H9 (cell line): ENCODE measurements at regions not wholly inside any gene's neighbourhood (a gene's known extent, or its start where the extent isn't known, plus 50 kb on each side); places are given as distances from the start of the nearest gene placed in this dataset.

ENCODE experiments used
- DNase-seq: peaks from one replicate; pipeline ENCODE4 v3.0.0-alpha.2; 2017
- H2AFZ ChIP-seq: one replicate; pipeline ENCODE4 v1.6.1; 2013; ENCODE audit warnings: mild to moderate bottlenecking, low read length, control low read depth, moderate library complexity
- H2AK5ac ChIP-seq: 2 replicates; pipeline ENCODE4 v1.6.1; 2013; ENCODE audit warnings: low read length, control low read depth, mixed read lengths; ENCODE audit not compliant: insufficient read length
- H2BK120ac ChIP-seq: one replicate; pipeline ENCODE4 v1.6.1; 2013; ENCODE audit warnings: low read depth, mild to moderate bottlenecking, low read length, control low read depth, inconsistent platforms; ENCODE audit not compliant: poor library complexity, severe bottlenecking
- H2BK12ac ChIP-seq: 2 replicates; pipeline ENCODE4 v1.6.1; 2013; ENCODE audit warnings: low read length, control low read depth, mixed read lengths, low read depth; ENCODE audit not compliant: insufficient read length
- H2BK15ac ChIP-seq: 2 replicates; pipeline ENCODE4 v1.6.1; 2013; ENCODE audit warnings: low read depth, low read length, control low read depth
- H2BK20ac ChIP-seq: one replicate; pipeline ENCODE4 v1.6.1; 2013; ENCODE audit warnings: low read depth, mild to moderate bottlenecking, low read length, control low read depth, inconsistent platforms; ENCODE audit not compliant: poor library complexity, severe bottlenecking
- H2BK5ac ChIP-seq: 2 replicates; pipeline ENCODE4 v1.6.1; 2013; ENCODE audit warnings: low read length, control low read depth, mixed read lengths; ENCODE audit not compliant: insufficient read length
- H3K14ac ChIP-seq: 2 replicates; pipeline ENCODE4 v1.6.1; 2013; ENCODE audit warnings: low read length, control low read depth; ENCODE audit not compliant: insufficient read depth
- H3K18ac ChIP-seq: 2 replicates; pipeline ENCODE4 v1.6.1; 2013; ENCODE audit warnings: low read depth, mild to moderate bottlenecking, mixed read lengths, low read length, control low read depth; ENCODE audit not compliant: insufficient read length
- H3K23ac ChIP-seq: 2 replicates; pipeline ENCODE4 v1.6.1; 2013; ENCODE audit warnings: low read length, control low read depth, mixed read lengths, low read depth; ENCODE audit not compliant: insufficient read length
- H3K23me2 ChIP-seq: 2 replicates; pipeline ENCODE4 v1.6.1; 2013; ENCODE audit warnings: low read depth, mild to moderate bottlenecking, mixed read lengths, low read length, control low read depth; ENCODE audit not compliant: insufficient read length, poor library complexity, severe bottlenecking
- H3K27ac ChIP-seq: 2 replicates; pipeline ENCODE4 v1.5.1; 2013; ENCODE audit warnings: low read length, control low read depth, mixed read lengths, low read depth; ENCODE audit not compliant: insufficient read length
- H3K27me3 ChIP-seq: 2 replicates; pipeline ENCODE4 v1.6.1; 2013; ENCODE audit warnings: low read length, control low read depth, inconsistent platforms; ENCODE audit not compliant: insufficient read depth
- H3K4ac ChIP-seq: 2 replicates; pipeline ENCODE4 v1.6.1; 2013; ENCODE audit warnings: low read depth, mild to moderate bottlenecking, control low read depth, inconsistent platforms, low read length, moderate library complexity
- H3K4me1 ChIP-seq: 2 replicates; pipeline ENCODE4 v1.6.1; 2013; ENCODE audit warnings: low read length, control low read depth, inconsistent platforms; ENCODE audit not compliant: insufficient read depth
- H3K4me2 ChIP-seq: 2 replicates; pipeline ENCODE4 v1.6.1; 2013; ENCODE audit warnings: low read length, control low read depth, mixed read lengths; ENCODE audit not compliant: insufficient read length, insufficient read depth
- H3K56ac ChIP-seq: 2 replicates; pipeline ENCODE4 v1.6.1; 2013; ENCODE audit warnings: low read depth, mild to moderate bottlenecking, mixed read lengths, low read length, control low read depth; ENCODE audit not compliant: insufficient read length
- H3K79me1 ChIP-seq: 2 replicates; pipeline ENCODE4 v1.6.1; 2013; ENCODE audit warnings: low read depth, mild to moderate bottlenecking, moderate library complexity, low read length, control low read depth, inconsistent platforms; ENCODE audit not compliant: insufficient read depth, poor library complexity, severe bottlenecking
- H3K79me2 ChIP-seq: 2 replicates; pipeline ENCODE4 v1.6.1; 2013; ENCODE audit warnings: low read length, control low read depth, inconsistent platforms; ENCODE audit not compliant: insufficient read depth
- H3K9ac ChIP-seq: 2 replicates; pipeline ENCODE4 v1.6.1; 2013; ENCODE audit warnings: low read length, control low read depth, mixed read lengths; ENCODE audit not compliant: insufficient read length; ENCODE audit errors: extremely low read depth
- H3K9me3 ChIP-seq: one replicate; pipeline ENCODE4 v1.6.1; 2013; ENCODE audit warnings: low read depth, low read length, inconsistent platforms; ENCODE audit not compliant: control insufficient read depth
- H3T11ph ChIP-seq: one replicate; pipeline ENCODE4 v1.6.1; 2013; ENCODE audit warnings: mild to moderate bottlenecking, low read length, control low read depth, inconsistent platforms
- H4K20me1 ChIP-seq: one replicate; pipeline ENCODE4 v1.6.1; 2013; ENCODE audit not compliant: control insufficient read depth, insufficient read length, insufficient read depth
- H4K5ac ChIP-seq: 2 replicates; pipeline ENCODE4 v1.6.1; 2013; ENCODE audit warnings: low read depth, mild to moderate bottlenecking, mixed read lengths, low read length, control low read depth; ENCODE audit not compliant: insufficient read length
- H4K8ac ChIP-seq: replicated peaks from 2 replicates; pipeline ENCODE4 v1.6.1; 2013; ENCODE audit warnings: low read length, control low read depth, mixed read lengths, low read depth; ENCODE audit not compliant: insufficient read length
- H4K91ac ChIP-seq: 2 replicates; pipeline ENCODE4 v1.6.1; 2013; ENCODE audit warnings: low read depth, mild to moderate bottlenecking, moderate library complexity, mixed read lengths, low read length, control low read depth; ENCODE audit not compliant: insufficient read length
- H3K27ac Mint-ChIP-seq, 3 experiments: 2 replicates in 2 of 3; 3 replicates in 1 of 3; pipeline ENCODE4 v1.8.0; 2020 to 2021; ENCODE audit warnings: mixed read lengths in 3 of 3, mild to moderate bottlenecking in 1 of 3, moderate library complexity in 1 of 3
- H3K27me3 Mint-ChIP-seq: 2 replicates; pipeline ENCODE4 v1.8.0; 2021; ENCODE audit warnings: low read depth, mild to moderate bottlenecking, moderate library complexity, mixed read lengths
- H3K36me3 Mint-ChIP-seq, 3 experiments: 2 replicates in 2 of 3; 3 replicates in 1 of 3; pipeline ENCODE4 v1.8.0; 2020 to 2021; ENCODE audit warnings: low read depth in 3 of 3, mixed read lengths in 3 of 3; ENCODE audit not compliant: insufficient read depth in 1 of 3
- H3K4me1 Mint-ChIP-seq, 2 experiments: 2 replicates each; pipeline ENCODE4 v1.8.0; 2020; ENCODE audit warnings: mixed read lengths in 2 of 2
- H3K4me3 Mint-ChIP-seq, 2 experiments: 2 replicates in 1 of 2; 3 replicates in 1 of 2; pipeline ENCODE4 v1.8.0; 2020 to 2021; ENCODE audit warnings: mild to moderate bottlenecking in 2 of 2, mixed read lengths in 2 of 2, moderate library complexity in 1 of 2
- H3K9me3 Mint-ChIP-seq, 2 experiments: 2 replicates in 1 of 2; 3 replicates in 1 of 2; pipeline ENCODE4 v1.8.0; 2020; ENCODE audit warnings: mild to moderate bottlenecking in 2 of 2, mixed read lengths in 2 of 2, moderate library complexity in 1 of 2
- WGBS: extraction: QIAGEN DNeasy Blood & Tissue Kit; methylation state at CpG from one replicate; pipeline ENCODE4 v1.1.7; 2013; ENCODE audit warnings: missing lambda C conversion rate, low lambda C conversion rate, mixed read lengths; ENCODE audit not compliant: insufficient read length; ENCODE audit errors: extremely low coverage; 5-methylcytosine and 5-hydroxymethylcytosine counted together
- TF ChIP-seq, protein P1 (sequence below): fragments of 200-600 bp; sonication (generic); conservative IDR thresholded peaks from 3 replicates; pipeline ENCODE4 v1.8.0; 2021; ENCODE audit warnings: antibody characterized with exemption, mild to moderate bottlenecking

DNA sequence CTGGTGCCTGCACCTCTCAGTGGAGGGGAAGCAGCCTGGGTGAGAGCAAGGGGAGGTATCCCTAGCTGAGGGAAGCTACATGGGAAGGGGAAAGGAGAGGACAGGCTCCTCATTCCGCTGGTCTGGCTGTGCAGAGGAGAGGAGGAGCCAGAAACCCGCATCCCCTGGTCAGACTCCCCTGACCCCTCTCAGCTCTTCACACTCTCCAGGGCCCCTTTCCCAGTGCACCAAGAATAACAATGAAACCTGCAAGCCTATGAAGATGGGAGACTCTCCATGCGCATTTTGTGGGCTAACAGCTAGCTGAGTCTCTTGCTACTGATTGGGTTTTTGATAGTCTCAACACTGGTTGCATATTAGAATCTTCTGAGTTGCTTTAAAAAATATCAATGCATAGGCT is 319.9 kb upstream of the COBL start:
- H3K27ac ChIP-seq = no peak overlapping the region

More for the DNA sequence above, 319.9 kb upstream of the COBL start:
- Mint-ChIP-seq H3K4me3 (no peak overlapping the region), H3K9me3 (peaks cover 2 to 5% of the 10 kb centered on the region in 2 experiments; a peak in 4 of 5 replicates), H3K27me3 (no peaks in the 10 kb centered on the region), H3K27ac (no peak overlapping the region; a peak in 1 of 7 replicates), H3K4me1 (peaks cover 22 to 36% of the 10 kb centered on the region in 2 experiments), H3K36me3 (peaks cover 0 to 3% (median 0%) of the 10 kb centered on the region in 3 experiments; a peak in 2 of 7 replicates)
- Histone ChIP-seq H2BK20ac (no peak overlapping the region), H2BK12ac (no peak overlapping the region), H2BK120ac (no peak overlapping the region), H3K23ac (no peak overlapping the region), H2AK5ac (no peak overlapping the region), H3K4me2 (no peak overlapping the region), H3K18ac (no peak overlapping the region), H3K79me2 (no peaks in the 10 kb centered on the region), H2BK5ac (no peak overlapping the region), H2BK15ac (no peak overlapping the region), H4K5ac (no peak overlapping the region), H3K23me2 (no peaks in the 10 kb centered on the region), H3K4ac (no peak overlapping the region), H3K56ac (no peak overlapping the region), H3T11ph (no peak overlapping the region), H4K8ac (no peak overlapping the region), H3K4me1 (no peaks in the 10 kb centered on the region; the same call in 1 of the 2 replicates), H4K20me1 (no peaks in the 10 kb centered on the region), H4K91ac (no peak overlapping the region), H3K79me1 (no peaks in the 10 kb centered on the region), H3K9me3 (no peaks in the 10 kb centered on the region), H3K27me3 (no peaks in the 10 kb centered on the region), H3K14ac (no peak overlapping the region; the same call in 1 of the 2 replicates), H2AFZ (no peak overlapping the region), H3K9ac (no peak overlapping the region)
- no peak for DNase-seq
- TF ChIP-seq, protein P1, sequence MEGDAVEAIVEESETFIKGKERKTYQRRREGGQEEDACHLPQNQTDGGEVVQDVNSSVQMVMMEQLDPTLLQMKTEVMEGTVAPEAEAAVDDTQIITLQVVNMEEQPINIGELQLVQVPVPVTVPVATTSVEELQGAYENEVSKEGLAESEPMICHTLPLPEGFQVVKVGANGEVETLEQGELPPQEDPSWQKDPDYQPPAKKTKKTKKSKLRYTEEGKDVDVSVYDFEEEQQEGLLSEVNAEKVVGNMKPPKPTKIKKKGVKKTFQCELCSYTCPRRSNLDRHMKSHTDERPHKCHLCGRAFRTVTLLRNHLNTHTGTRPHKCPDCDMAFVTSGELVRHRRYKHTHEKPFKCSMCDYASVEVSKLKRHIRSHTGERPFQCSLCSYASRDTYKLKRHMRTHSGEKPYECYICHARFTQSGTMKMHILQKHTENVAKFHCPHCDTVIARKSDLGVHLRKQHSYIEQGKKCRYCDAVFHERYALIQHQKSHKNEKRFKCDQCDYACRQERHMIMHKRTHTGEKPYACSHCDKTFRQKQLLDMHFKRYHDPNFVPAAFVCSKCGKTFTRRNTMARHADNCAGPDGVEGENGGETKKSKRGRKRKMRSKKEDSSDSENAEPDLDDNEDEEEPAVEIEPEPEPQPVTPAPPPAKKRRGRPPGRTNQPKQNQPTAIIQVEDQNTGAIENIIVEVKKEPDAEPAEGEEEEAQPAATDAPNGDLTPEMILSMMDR = no peak
- WGBS = no CpG with 5 or more reads among the region's 3 CpGs
